Common myeloid progenitor, CD34-positive (primary cell): ENCODE measurements at regions not wholly inside any gene's neighbourhood (a gene's known extent, or its start where the extent isn't known, plus 50 kb on each side); places are given as distances from the start of the nearest gene placed in this dataset.

Experiments
- CTCF ChIA-PET: fragments of 350-600 bp; sonication (Branson Sonifier 250); formaldehyde crosslinking; loops from one replicate; lab custom pipeline; 2021; ENCODE audit warnings: antibody characterized with exemption; lab: Charles Lee
- POLR2A ChIA-PET: fragments of 350-600 bp; sonication (Branson Sonifier 250); formaldehyde crosslinking; loops from one replicate; lab custom pipeline; 2021; ENCODE audit warnings: antibody characterized with exemption; lab: Charles Lee
- DNase-seq, 3 donors: peaks; one replicate each; pipeline versions ENCODE4 v3.0.0 to v3.0.0-alpha.2; 2013
- H3K27ac ChIP-seq, 2 experiments: 1 replicate in 1 of 2; 2 replicates in 1 of 2; pipeline ENCODE4 v1.7.0; 2013; ENCODE audit warnings: inconsistent platforms in 2 of 2, low read length in 2 of 2, mild to moderate bottlenecking in 2 of 2, low read depth in 1 of 2, moderate library complexity in 1 of 2; ENCODE audit not compliant: severe bottlenecking in 2 of 2, insufficient read depth in 1 of 2, poor library complexity in 1 of 2
- H3K27me3 ChIP-seq, 5 experiments: replicated peaks in 2 of 5; 1 replicate in 3 of 5; 2 replicates in 2 of 5; pipeline versions ENCODE4 v1.6.1 to v1.7.0; 2013; ENCODE audit warnings: low read length in 4 of 5, mild to moderate bottlenecking in 2 of 5, moderate library complexity in 2 of 5, inconsistent platforms in 1 of 5; ENCODE audit not compliant: insufficient read depth in 5 of 5, control insufficient read depth in 4 of 5
- H3K36me3 ChIP-seq, 4 experiments: 1 replicate in 2 of 4; 2 replicates in 2 of 4; pipeline versions ENCODE4 v1.6.1 to v1.7.0; 2013; ENCODE audit warnings: low read length in 3 of 4, control low read depth in 1 of 4, mild to moderate bottlenecking in 1 of 4; ENCODE audit not compliant: control insufficient read depth in 4 of 4, insufficient read depth in 4 of 4
- H3K4me1 ChIP-seq, 4 experiments: 1 replicate in 3 of 4; 2 replicates in 1 of 4; pipeline versions ENCODE4 v1.6.1 to v1.7.1; 2013; ENCODE audit warnings: low read length in 3 of 4, mild to moderate bottlenecking in 3 of 4, control low read depth in 1 of 4, inconsistent platforms in 1 of 4, moderate library complexity in 1 of 4; ENCODE audit not compliant: control insufficient read depth in 4 of 4, insufficient read depth in 4 of 4; ENCODE audit errors: control extremely low read depth in 1 of 4
- H3K4me3 ChIP-seq, 7 experiments: 1 replicate in 4 of 7; 2 replicates in 3 of 7; pipeline versions ENCODE4 v1.5.1 to v1.7.0; 2013; ENCODE audit warnings: mild to moderate bottlenecking in 7 of 7, low read length in 6 of 7, moderate library complexity in 6 of 7, inconsistent platforms in 2 of 7, low read depth in 2 of 7, control low read depth in 1 of 7; ENCODE audit not compliant: insufficient read depth in 4 of 7, control insufficient read depth in 1 of 7; ENCODE audit errors: extremely low read depth in 1 of 7
- H3K9me3 ChIP-seq, 5 experiments: 1 replicate in 4 of 5; 2 replicates in 1 of 5; pipeline versions ENCODE4 v1.6.1 to v1.7.1; 2013; ENCODE audit warnings: low read length in 4 of 5, mild to moderate bottlenecking in 2 of 5, inconsistent platforms in 1 of 5, low read depth in 1 of 5, moderate library complexity in 1 of 5; ENCODE audit not compliant: control insufficient read depth in 4 of 5, insufficient read depth in 2 of 5; ENCODE audit errors: control extremely low read depth in 1 of 5
- WGBS: methylation state at CpG from one replicate; pipeline ENCODE4 v1.1.5; 2013; ENCODE audit not compliant: insufficient coverage; 5-methylcytosine and 5-hydroxymethylcytosine counted together

- Histone ChIP-seq H3K36me3 (no peaks in the 10 kb centered on the region), H3K9me3 (no peaks in the 10 kb centered on the region), H3K4me1 (no peaks in the 10 kb centered on the region), H3K27ac (no peak overlapping the region), H3K4me3 (no peak overlapping the region), H3K27me3 (no peaks in the 10 kb centered on the region)
- ChIA-PET CTCF (no interaction called here), POLR2A (no interaction called here)
- DNase-seq: no peak
- no CpG with 5 or more reads among the region's 2 CpGs for WGBS
Observed at GRCh38 chr15:49748791-49749190, 127.9 kb downstream of the DTWD1 start.

GRCh38 chr15:49750553-49750952, 129.7 kb downstream of the DTWD1 start:
- Histone ChIP-seq H3K4me1 (no peaks in the 10 kb centered on the region), H3K9me3 (no peaks in the 10 kb centered on the region), H3K27ac (no peak overlapping the region), H3K4me3 (no peak overlapping the region), H3K36me3 (no peaks in the 10 kb centered on the region), H3K27me3 (no peaks in the 10 kb centered on the region)
- CTCF ChIA-PET: no interaction called here
- DNase-seq: no peak
- POLR2A ChIA-PET: no interaction called here

DNA sequence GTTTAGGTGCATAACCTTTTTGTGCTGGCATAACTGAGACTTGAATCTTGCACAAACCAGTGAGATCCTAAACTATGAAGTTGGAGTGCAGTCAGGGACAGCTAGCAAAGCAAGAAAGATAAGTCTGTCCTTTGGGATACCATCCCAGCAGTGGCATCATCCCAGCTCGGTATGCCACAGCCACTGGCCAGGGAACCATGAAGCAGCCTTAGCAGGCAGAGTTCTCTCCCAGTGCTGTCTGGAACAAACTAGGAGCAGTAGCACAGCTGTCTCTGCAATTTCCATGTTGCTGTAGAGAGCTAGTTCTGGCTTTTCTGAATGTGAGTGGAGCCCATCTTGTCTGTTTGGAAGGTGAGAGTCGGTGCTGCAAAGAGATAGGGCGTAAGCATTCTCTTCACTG, 130.3 kb downstream of the DTWD1 start:
- Histone ChIP-seq H3K4me3 (no peak overlapping the region), H3K4me1 (no peaks in the 10 kb centered on the region), H3K9me3 (no peaks in the 10 kb centered on the region), H3K36me3 (no peaks in the 10 kb centered on the region), H3K27me3 (no peaks in the 10 kb centered on the region), H3K27ac (no peak overlapping the region)
- ChIA-PET POLR2A (no interaction called here), CTCF (no interaction called here)
- 100% methylated on average over 2 of the region's 3 CpGs for whole genome bisulfite sequencing
- DNase-seq: no peak

- ChIA-PET POLR2A (no interaction called here), CTCF (no interaction called here)
- no peaks in the 10 kb centered on the region for H3K36me3 ChIP-seq
- DNase-seq: no peak
- H3K9me3 ChIP-seq: no peaks in the 10 kb centered on the region
- H3K4me3 ChIP-seq: no peak overlapping the region
- no peaks in the 10 kb centered on the region for H3K4me1 ChIP-seq
- no peaks in the 10 kb centered on the region for H3K27me3 ChIP-seq
- H3K27ac ChIP-seq: no peak overlapping the region
- 100% methylated on average over 2 of the region's 3 CpGs for WGBS
Observed at GRCh38 chr15:49751751-49752150, 130.9 kb downstream of the DTWD1 start.

- Histone ChIP-seq H3K4me1 (no peaks in the 10 kb centered on the region), H3K27me3 (no peaks in the 10 kb centered on the region), H3K4me3 (no peak overlapping the region), H3K9me3 (no peaks in the 10 kb centered on the region), H3K27ac (no peak overlapping the region), H3K36me3 (no peaks in the 10 kb centered on the region)
- ChIA-PET POLR2A (no interaction called here), CTCF (no interaction called here)
- DNase-seq: no peak
- WGBS: 100% methylated on average over 2 of the region's 2 CpGs
Observed at GRCh38 chr15:49752517-49752916, 131.7 kb downstream of the DTWD1 start.

DNA sequence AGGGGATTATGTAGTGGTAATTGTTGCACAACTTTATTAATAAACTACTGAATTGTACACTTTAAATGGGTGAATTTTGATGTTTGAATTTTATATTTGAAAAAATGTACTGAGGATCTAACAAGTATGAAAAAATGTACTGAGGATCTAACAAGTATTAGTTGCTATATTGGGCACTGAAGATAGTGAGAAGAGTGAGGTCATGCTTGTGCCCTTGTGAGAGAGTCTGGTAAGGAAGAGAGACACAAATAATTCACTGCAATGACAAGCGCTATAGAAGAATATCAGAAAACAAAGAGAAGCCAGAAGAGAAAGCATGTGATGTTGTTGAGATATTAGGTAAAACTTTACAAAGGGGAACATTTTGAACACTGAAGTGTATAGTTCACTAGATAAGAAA, 137.6 kb downstream of the DTWD1 start:
- H3K4me1 ChIP-seq: no peaks in the 10 kb centered on the region
- H3K9me3 ChIP-seq: peaks cover 1 to 35% (median 10%) of the 10 kb centered on the region in 5 experiments
- H3K27me3 ChIP-seq: no peaks in the 10 kb centered on the region
- ChIA-PET POLR2A (no interaction called here), CTCF (no interaction called here)
- H3K36me3 ChIP-seq: no peaks in the 10 kb centered on the region
- DNase-seq: no peak
- H3K4me3 ChIP-seq: no peak overlapping the region
- H3K27ac ChIP-seq: no peak overlapping the region
- 100% methylated on average over 1 of the region's 1 CpG for WGBS

DNA sequence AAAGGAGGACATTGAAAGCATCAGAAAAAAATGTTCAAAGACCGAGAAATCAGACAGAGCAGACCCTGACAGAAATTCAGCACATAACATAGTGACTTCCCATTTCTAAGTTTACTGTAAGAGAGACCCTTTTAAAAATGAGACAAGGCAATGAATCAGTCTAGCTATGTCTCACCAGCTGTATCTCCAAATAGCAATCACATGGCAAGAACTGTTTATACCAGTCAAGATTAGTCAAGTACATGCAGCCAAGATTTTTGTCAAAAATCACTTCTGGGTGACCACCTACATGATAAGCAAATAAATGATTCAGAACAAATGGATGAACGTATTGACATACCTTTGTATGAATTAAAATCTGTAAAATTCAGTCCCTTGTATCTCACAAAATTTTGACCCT, 138.0 kb downstream of the DTWD1 start:
- Histone ChIP-seq H3K4me3 (no peak overlapping the region), H3K27ac (no peak overlapping the region), H3K36me3 (no peaks in the 10 kb centered on the region), H3K9me3 (peaks cover 1 to 35% (median 10%) of the 10 kb centered on the region in 5 experiments), H3K27me3 (no peaks in the 10 kb centered on the region), H3K4me1 (no peaks in the 10 kb centered on the region)
- WGBS: 100% methylated on average over 1 of the region's 2 CpGs
- ChIA-PET POLR2A (no interaction called here), CTCF (no interaction called here)
- DNase-seq: no peak
